Activated naive CD4-positive, alpha-beta T cell treated with anti-CD3 and anti-CD28 coated beads for 36 hours (primary cell): ENCODE measurements at regions not wholly inside any gene's neighbourhood (a gene's known extent, or its start where the extent isn't known, plus 50 kb on each side); places are given as distances from the start of the nearest gene placed in this dataset.
"Not testable (repeated sequence)": the region's sequence is repeated elsewhere in the genome, so short reads cannot be mapped to it uniquely, and the experiment has no call there.

ENCODE experiments used
- CTCF ChIA-PET: fragments of 350-600 bp; sonication (Branson Sonifier 250); formaldehyde crosslinking; loops from one replicate; lab custom pipeline; 2021; ENCODE audit warnings: antibody characterized with exemption; lab: Charles Lee
- DNase-seq: peaks from one replicate; pipeline ENCODE4 v3.0.0-alpha.2; 2020
- H3K27ac Mint-ChIP-seq: one replicate; pipeline ENCODE4 v1.8.0; 2021; ENCODE audit warnings: mild to moderate bottlenecking, mixed read lengths
- H3K27me3 Mint-ChIP-seq: one replicate; pipeline ENCODE4 v1.8.0; 2021; ENCODE audit warnings: low read depth, mixed read lengths
- H3K36me3 Mint-ChIP-seq: one replicate; pipeline ENCODE4 v1.8.0; 2021; ENCODE audit warnings: low read depth, mixed read lengths
- H3K4me1 Mint-ChIP-seq: one replicate; pipeline ENCODE4 v1.8.0; 2021; ENCODE audit warnings: low read depth, mixed read lengths
- H3K4me3 Mint-ChIP-seq: one replicate; pipeline ENCODE4 v1.8.0; 2021; ENCODE audit warnings: mild to moderate bottlenecking, moderate library complexity, mixed read lengths
- H3K9me3 Mint-ChIP-seq: one replicate; pipeline ENCODE4 v1.8.0; 2021; ENCODE audit warnings: mixed read lengths
- intact Hi-C: fragments of 100-400 bp; cut with micrococcal nuclease; formaldehyde crosslinking; loops from one replicate; pipeline ENCODE4 v1.15.1; 2023

DNA sequence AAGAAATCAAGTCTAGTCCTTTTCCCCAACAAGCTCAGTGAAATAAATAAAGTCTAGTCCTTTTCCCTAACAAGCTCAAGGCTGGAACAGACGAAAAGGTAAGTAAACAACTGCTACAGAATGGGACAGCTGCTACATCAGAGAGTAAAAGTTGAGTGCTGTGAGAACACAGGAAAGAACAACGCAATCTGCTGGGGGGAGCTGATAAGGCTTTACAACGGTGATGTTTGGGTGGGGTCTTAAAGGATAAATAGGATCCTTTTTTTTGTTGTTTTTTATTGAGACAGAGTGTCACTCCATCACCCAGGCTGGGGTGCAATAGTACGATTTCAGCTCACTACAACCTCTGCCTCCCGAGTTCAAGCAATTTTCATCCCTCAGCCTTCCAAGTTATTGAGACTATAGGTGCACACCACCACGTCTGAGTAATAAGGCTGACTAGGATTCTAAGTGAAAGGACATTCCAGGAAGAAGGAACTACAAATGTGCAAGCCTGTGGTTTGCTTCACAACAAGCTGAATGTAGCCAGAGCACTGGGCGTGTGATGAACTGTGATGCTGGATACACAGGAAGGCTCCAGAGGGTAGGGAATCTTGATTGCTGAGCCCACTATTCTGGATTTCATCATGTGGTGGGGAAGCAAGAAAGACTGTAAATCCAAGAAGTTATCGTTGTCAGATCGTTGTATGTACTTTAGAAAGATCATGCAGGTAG, 54.7 kb upstream of the KCTD7 start:
- DNase-seq, H3K27ac Mint-ChIP-seq, CTCF ChIA-PET, H3K9me3 Mint-ChIP-seq, intact Hi-C loops, H3K27me3 Mint-ChIP-seq, H3K4me3 Mint-ChIP-seq: not testable (repeated sequence)
- Mint-ChIP-seq H3K36me3 (peaks cover 19% of the 10 kb centered on the region), H3K4me1 (peaks cover 28% of the 10 kb centered on the region)

DNA sequence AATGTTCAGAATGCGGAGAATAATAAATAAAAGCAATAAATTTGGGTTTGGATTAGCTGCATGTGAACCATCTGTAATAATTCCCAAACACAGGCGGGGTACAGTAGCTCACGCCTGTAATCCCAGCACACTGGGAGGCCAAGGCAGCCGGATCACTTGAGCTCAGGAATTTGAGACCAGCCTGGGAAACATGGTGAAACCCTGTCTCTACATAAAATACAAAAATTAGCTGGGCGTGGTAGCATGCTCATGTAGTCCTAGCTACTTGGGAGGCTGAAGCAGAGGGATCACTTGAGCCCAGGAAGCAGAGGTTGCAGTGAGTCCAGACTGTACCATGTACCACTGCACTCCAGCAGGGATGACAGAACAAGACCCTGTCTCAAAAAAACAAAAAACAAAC, 53.9 kb upstream of the KCTD7 start:
- intact Hi-C loops, DNase-seq, H3K4me3 Mint-ChIP-seq, CTCF ChIA-PET, H3K27me3 Mint-ChIP-seq, H3K9me3 Mint-ChIP-seq, H3K27ac Mint-ChIP-seq: not testable (repeated sequence)
- Mint-ChIP-seq H3K36me3 (peaks cover 17% of the 10 kb centered on the region), H3K4me1 (peaks cover 31% of the 10 kb centered on the region)

DNA sequence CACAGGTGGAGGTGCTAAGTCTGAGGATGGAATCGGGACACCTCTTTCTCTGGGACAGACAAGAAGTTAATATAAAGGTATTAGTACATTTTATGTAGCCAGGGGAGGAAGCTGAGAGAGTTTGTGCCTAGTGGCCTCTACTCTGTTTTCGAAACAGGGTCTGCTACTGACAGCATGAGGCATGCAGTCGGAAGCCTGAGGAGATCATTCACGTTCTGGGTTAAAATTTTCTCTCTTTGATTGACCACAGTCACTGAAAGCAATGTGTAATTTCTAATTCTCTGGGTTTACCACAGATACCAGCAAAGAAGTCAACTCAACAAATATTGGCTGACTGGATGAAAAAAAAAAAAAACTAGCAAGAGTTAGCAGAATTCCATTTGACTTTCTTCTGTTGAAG, 53.3 kb upstream of the KCTD7 start:
- no peak overlapping the region for H3K27ac Mint-ChIP-seq
- H3K4me1 Mint-ChIP-seq, result peaks cover 36% of the 10 kb centered on the region
- peaks cover 17% of the 10 kb centered on the region for H3K36me3 Mint-ChIP-seq
- H3K27me3 Mint-ChIP-seq, result no peaks in the 10 kb centered on the region
- no peak for DNase-seq
- intact Hi-C loops, result no loop called here
- no peak overlapping the region for H3K4me3 Mint-ChIP-seq
- H3K9me3 Mint-ChIP-seq, result no peaks in the 10 kb centered on the region
- CTCF ChIA-PET, result no interaction called here

DNA sequence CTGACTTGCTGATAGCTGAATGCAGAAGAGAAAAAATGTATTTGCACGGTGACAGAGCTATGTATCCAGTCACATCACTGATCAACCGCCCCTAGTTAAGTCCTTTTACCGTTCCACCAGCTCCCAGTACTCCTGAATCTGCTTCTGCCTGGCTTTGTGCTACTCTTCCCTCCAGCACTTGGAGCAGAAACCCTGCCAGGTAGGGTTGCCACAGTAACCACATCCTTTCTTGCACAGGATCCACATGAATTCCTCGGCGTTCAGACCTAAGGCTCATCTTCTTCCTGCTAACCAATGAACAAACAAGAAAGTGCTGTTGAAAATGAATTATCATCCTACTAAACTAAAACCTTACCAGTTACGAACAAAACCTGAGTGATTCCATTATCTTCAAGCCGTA, 52.0 kb upstream of the KCTD7 start:
- Mint-ChIP-seq H3K4me1 (peaks cover 45% of the 10 kb centered on the region), H3K4me3 (no peak overlapping the region), H3K9me3 (no peaks in the 10 kb centered on the region), H3K27me3 (no peaks in the 10 kb centered on the region), H3K27ac (no peak overlapping the region), H3K36me3 (peaks cover 16% of the 10 kb centered on the region)
- DNase-seq, result no peak
- intact Hi-C loops, result no loop called here
- CTCF ChIA-PET, result interaction anchor here (0.7 kb wide), 1 partner anchor 172 kb away, joined by 3 read pairs; no protein-coding TSS in a partner anchor
